SK-N-SH treated with all-trans-retinoic acid at 6 μM for 48 hours (cell line): ENCODE measurements at regions not wholly inside any gene's neighbourhood (a gene's known extent, or its start where the extent isn't known, plus 50 kb on each side); places are given as distances from the start of the nearest gene placed in this dataset.

Experiments used
- ARNTL ChIP-seq: fragments of 450-650 bp; formaldehyde crosslinking; IDR thresholded peaks from 2 replicates; pipeline ENCODE4 v1.5.0; 2020; ENCODE audit warnings: low read depth, mild to moderate bottlenecking, moderate library complexity, borderline replicate concordance
- BACH2 ChIP-seq: fragments of 250-450 bp; sonication (Bioruptor Pico); IDR thresholded peaks from 2 replicates; pipeline ENCODE4 v1.9.0; 2021; ENCODE audit warnings: mild to moderate bottlenecking, borderline replicate concordance
- ESRRG ChIP-seq: fragments of 250-450 bp; sonication (Bioruptor Pico); IDR thresholded peaks from 2 replicates; pipeline ENCODE4 v1.6.1; 2021; ENCODE audit warnings: mild to moderate bottlenecking
- ISL1 ChIP-seq: fragments of 250-450 bp; sonication (Bioruptor Pico); IDR thresholded peaks from 2 replicates; pipeline ENCODE4 v2.1.2; 2022; ENCODE audit warnings: mild to moderate bottlenecking, moderate library complexity
- OSR1 ChIP-seq: fragments of 250-450 bp; sonication (Bioruptor Pico); IDR thresholded peaks from 2 replicates; pipeline ENCODE4 v1.8.0; 2022; ENCODE audit warnings: moderate library complexity, mild to moderate bottlenecking, inconsistent platforms
- PPARA ChIP-seq: fragments of 250-450 bp; sonication (Bioruptor Pico); IDR thresholded peaks from 2 replicates; pipeline ENCODE4 v1.5.0; 2020; ENCODE audit warnings: mild to moderate bottlenecking, borderline replicate concordance
- RARB ChIP-seq: fragments of 250-450 bp; sonication (Bioruptor Pico); IDR thresholded peaks from 2 replicates; pipeline ENCODE4 v1.8.0; 2021; ENCODE audit warnings: mild to moderate bottlenecking, moderate library complexity
- TCF4 ChIP-seq: fragments of 250-450 bp; sonication (Bioruptor Pico); IDR thresholded peaks from 2 replicates; pipeline ENCODE4 v1.8.0; 2021; ENCODE audit warnings: mild to moderate bottlenecking, moderate library complexity, borderline replicate concordance
- TOX ChIP-seq: fragments of 250-450 bp; sonication (Bioruptor Pico); IDR thresholded peaks from 2 replicates; pipeline ENCODE4 v1.8.0; 2021; ENCODE audit warnings: mild to moderate bottlenecking, moderate library complexity, borderline replicate concordance
- ZFP3 ChIP-seq: fragments of 250-450 bp; sonication (Bioruptor Pico); IDR thresholded peaks from 2 replicates; pipeline ENCODE4 v1.5.0; 2020; ENCODE audit warnings: mild to moderate bottlenecking, moderate library complexity
- ZNF8 ChIP-seq: fragments of 450-650 bp; formaldehyde crosslinking; IDR thresholded peaks from 2 replicates; pipeline ENCODE4 v1.5.0; 2020; ENCODE audit warnings: mild to moderate bottlenecking, moderate library complexity
- TF ChIP-seq, protein P1 (sequence below): fragments of 250-450 bp; sonication (Bioruptor Pico); IDR thresholded peaks from 2 replicates; pipeline ENCODE4 v1.8.0; 2020; ENCODE audit warnings: mild to moderate bottlenecking, moderate library complexity, borderline replicate concordance
- TF ChIP-seq, protein P2 (sequence below): fragments of 250-450 bp; sonication (Bioruptor Pico); IDR thresholded peaks from 2 replicates; pipeline ENCODE4 v1.5.1; 2020; ENCODE audit warnings: low read depth, mild to moderate bottlenecking, moderate library complexity
- TF ChIP-seq, protein P3 (sequence below): fragments of 250-450 bp; sonication (Bioruptor Pico); IDR thresholded peaks from 2 replicates; pipeline ENCODE4 v1.8.0; 2021; ENCODE audit warnings: low read depth, mild to moderate bottlenecking, moderate library complexity, borderline replicate concordance

DNA sequence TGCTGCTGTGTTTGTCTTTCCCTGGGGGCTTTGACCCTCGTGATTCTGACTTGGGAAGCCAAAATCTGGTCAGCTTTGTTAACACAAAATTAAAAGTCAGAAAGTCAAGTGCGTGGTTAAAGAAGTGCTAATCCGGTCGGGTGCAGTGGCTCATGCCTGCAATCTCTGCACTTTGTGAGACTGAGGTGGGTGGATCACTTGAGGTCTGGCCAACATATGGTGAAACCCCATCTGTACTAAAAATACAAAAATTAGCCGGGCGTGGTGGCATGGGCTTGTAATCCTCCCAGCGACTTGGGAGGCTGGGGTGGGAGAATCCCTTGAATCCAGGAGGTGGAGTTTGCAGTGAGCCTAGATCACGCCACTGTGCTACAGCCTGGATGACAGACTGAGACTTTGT lies 844.6 kb downstream of the VRK1 start:
- TF ChIP-seq ISL1 (CRISPR knock-in tag) (no peak), TCF4 (no peak), ARNTL (no peak), ZFP3 (CRISPR knock-in tag) (no peak), ZNF8 (CRISPR knock-in tag) (no peak), TOX (CRISPR knock-in tag) (no peak), RARB (CRISPR knock-in tag) (no peak), PPARA (no peak), BACH2 (no peak), OSR1 (CRISPR knock-in tag) (no peak), ESRRG (no peak)
- TF ChIP-seq, protein P1, sequence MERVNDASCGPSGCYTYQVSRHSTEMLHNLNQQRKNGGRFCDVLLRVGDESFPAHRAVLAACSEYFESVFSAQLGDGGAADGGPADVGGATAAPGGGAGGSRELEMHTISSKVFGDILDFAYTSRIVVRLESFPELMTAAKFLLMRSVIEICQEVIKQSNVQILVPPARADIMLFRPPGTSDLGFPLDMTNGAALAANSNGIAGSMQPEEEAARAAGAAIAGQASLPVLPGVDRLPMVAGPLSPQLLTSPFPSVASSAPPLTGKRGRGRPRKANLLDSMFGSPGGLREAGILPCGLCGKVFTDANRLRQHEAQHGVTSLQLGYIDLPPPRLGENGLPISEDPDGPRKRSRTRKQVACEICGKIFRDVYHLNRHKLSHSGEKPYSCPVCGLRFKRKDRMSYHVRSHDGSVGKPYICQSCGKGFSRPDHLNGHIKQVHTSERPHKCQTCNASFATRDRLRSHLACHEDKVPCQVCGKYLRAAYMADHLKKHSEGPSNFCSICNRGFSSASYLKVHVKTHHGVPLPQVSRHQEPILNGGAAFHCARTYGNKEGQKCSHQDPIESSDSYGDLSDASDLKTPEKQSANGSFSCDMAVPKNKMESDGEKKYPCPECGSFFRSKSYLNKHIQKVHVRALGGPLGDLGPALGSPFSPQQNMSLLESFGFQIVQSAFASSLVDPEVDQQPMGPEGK (CRISPR knock-in tag) = no peak
- TF ChIP-seq, protein P2, sequence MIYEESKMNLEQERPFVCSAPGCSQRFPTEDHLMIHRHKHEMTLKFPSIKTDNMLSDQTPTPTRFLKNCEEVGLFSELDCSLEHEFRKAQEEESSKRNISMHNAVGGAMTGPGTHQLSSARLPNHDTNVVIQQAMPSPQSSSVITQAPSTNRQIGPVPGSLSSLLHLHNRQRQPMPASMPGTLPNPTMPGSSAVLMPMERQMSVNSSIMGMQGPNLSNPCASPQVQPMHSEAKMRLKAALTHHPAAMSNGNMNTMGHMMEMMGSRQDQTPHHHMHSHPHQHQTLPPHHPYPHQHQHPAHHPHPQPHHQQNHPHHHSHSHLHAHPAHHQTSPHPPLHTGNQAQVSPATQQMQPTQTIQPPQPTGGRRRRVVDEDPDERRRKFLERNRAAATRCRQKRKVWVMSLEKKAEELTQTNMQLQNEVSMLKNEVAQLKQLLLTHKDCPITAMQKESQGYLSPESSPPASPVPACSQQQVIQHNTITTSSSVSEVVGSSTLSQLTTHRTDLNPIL = no peak
- TF ChIP-seq, protein P3, sequence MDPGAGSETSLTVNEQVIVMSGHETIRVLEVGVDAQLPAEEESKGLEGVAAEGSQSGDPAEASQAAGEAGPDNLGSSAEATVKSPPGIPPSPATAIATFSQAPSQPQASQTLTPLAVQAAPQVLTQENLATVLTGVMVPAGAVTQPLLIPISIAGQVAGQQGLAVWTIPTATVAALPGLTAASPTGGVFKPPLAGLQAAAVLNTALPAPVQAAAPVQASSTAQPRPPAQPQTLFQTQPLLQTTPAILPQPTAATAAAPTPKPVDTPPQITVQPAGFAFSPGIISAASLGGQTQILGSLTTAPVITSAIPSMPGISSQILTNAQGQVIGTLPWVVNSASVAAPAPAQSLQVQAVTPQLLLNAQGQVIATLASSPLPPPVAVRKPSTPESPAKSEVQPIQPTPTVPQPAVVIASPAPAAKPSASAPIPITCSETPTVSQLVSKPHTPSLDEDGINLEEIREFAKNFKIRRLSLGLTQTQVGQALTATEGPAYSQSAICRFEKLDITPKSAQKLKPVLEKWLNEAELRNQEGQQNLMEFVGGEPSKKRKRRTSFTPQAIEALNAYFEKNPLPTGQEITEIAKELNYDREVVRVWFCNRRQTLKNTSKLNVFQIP (CRISPR knock-in tag) = no peak
